ENCODE measurements at regions not wholly inside any gene's neighbourhood (a gene's known extent, or its start where the extent isn't known, plus 50 kb on each side); places are given as distances from the start of the nearest gene placed in this dataset.

- no peak for DNase-seq (ENCODE audit: low read depth)
- TF ChIP-seq CTCF (conservative IDR thresholded peaks at IDR 0.05; ENCODE audit: low read depth, low read length): no peak
- H3K4me3 ChIP-seq (ENCODE audit: low read depth, low read length): no peak overlapping the region
These were observed 81.8 kb upstream of the ALDH1L1 start for GRCh38 chr3:126262227-126262626.

GRCh38 chr3:126261037-126261436, 80.7 kb upstream of the ALDH1L1 start:
- no peak overlapping the region for H3K4me3 ChIP-seq (ENCODE audit: low read depth, low read length)
- peak; percentile 25 for TF ChIP-seq CTCF (conservative IDR thresholded peaks at IDR 0.05; ENCODE audit: low read depth, low read length)
- peak; percentile 80 for DNase-seq (ENCODE audit: low read depth)

DNA sequence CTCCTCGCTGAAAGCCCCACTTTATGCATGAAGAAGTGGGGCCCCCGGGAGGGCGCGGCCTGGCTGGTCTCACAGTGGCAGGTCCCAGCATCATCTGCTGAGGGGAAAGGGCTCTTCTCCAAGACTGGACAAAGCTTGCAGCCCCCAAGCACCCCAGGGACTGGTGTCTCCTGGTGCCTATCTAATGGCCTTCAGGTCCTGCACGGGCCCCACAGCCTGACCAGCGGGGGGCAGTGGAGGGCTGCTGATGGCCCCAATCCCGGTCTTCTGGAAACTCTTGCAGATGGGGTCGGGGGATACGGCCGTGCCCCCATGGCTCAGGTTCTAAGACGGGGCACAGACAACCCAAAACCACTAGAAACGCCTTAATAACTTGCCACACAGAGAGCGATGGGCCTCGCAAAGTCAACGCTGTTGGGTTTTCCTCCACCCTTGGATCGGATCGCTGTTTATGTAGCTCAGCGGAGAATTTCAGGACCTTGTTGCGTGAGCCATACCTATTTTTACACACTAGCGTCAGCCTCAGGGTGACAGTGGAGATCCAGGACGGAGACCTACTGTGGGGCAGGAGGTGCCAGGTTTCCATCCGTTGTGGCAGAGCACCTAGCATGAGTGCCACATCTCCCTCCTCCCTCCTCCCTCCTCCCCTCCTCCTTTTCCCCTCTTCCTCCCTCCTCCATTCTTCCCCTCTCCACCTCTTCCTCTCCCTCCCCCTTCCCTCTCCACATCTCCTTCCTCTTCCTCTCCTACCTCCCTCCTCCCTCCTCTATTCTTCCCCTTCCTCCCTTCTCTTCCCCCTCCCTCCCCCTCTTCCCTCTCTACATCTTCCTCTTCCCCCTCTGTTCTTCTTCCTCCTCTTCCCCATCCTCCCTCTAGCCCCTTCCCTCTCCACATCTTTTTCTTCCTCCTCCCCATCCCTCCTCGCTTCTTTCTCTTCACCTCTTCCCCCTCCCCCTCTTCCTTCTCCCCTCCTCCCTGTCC, 79.3 kb upstream of the ALDH1L1 start:
- peak; percentile 83 for TF ChIP-seq CTCF (conservative IDR thresholded peaks at IDR 0.05; ENCODE audit: low read depth, low read length)
- DNase-seq (ENCODE audit: low read depth): peak; percentile 53
- H3K4me3 ChIP-seq (ENCODE audit: low read depth, low read length): no peak overlapping the region

DNA sequence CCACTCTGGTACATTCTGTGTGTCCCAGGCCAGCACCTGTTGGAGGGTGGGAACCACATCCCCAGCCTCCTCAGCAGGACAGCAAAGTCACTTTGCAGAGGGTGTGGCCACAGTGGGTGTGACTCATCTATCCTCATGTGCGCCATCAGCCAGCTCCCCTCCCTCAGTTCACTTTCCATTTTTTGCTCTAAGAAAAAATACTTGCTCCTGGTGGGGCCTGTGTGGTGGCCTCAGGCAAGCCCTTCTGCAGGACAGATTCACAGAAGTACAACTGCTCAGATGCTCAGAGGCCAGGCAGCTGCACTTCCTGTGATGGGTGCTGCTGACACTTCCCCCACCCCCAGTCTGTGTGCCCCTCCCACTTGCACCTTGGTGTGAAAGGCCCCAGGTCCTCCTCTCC, 78.3 kb upstream of the ALDH1L1 start:
- no peak overlapping the region for H3K4me3 ChIP-seq (ENCODE audit: low read depth, low read length)
- no peak for TF ChIP-seq CTCF (conservative IDR thresholded peaks at IDR 0.05; ENCODE audit: low read depth, low read length)
- no peak for DNase-seq (ENCODE audit: low read depth)

DNA sequence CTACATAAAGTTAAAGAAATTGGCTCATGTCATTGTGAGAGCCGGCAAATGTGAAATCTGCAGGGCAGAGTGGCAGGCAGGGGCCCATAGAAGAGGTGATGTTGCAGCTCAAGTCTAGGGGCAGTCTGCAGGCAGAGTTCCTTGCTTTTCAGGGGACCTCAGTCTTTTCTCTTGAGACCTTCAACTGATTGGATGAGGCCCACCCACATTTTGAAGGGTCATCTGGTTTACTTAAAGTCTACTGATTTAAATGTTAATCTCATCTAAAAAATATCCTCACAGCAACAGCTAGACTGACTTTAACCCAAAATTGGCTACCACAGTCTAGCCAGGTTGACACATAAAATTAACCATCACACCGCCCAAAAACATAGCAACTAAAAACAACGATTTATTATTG, 77.6 kb upstream of the ALDH1L1 start:
- no peak for TF ChIP-seq CTCF (conservative IDR thresholded peaks at IDR 0.05; ENCODE audit: low read depth, low read length)
- no peak for DNase-seq (ENCODE audit: low read depth)

GRCh38 chr3:126257174-126257573, 76.8 kb upstream of the ALDH1L1 start:
- no peak overlapping the region for H3K4me3 ChIP-seq (ENCODE audit: low read depth, low read length)
- no peak for DNase-seq (ENCODE audit: low read depth)
- no peak for TF ChIP-seq CTCF (conservative IDR thresholded peaks at IDR 0.05; ENCODE audit: low read depth, low read length)

More for the DNA sequence above, 77.6 kb upstream of the ALDH1L1 start:
- H3K4me3 ChIP-seq (ENCODE audit: low read depth, low read length): no peak overlapping the region

GRCh38 chr3:126256251-126256650, 75.9 kb upstream of the ALDH1L1 start:
- TF ChIP-seq CTCF (conservative IDR thresholded peaks at IDR 0.05; ENCODE audit: low read depth, low read length): no peak
- no peak for DNase-seq (ENCODE audit: low read depth)
- no peak overlapping the region for H3K4me3 ChIP-seq (ENCODE audit: low read depth, low read length)
